ENCODE measurements at regions not wholly inside any gene's neighbourhood (a gene's known extent, or its start where the extent isn't known, plus 50 kb on each side); places are given as distances from the start of the nearest gene placed in this dataset.
A peak's percentile ranks its signal among the peaks of the same experiment; 100 is the strongest.

- DNase-seq (ENCODE audit: low read depth, low spot score), result no peak
Observed at GRCh38 chr9:8262625-8263622, 463.3 kb upstream of the DMAC1 start.

- DNase-seq (ENCODE audit: low read depth, low spot score), result no peak
Observed at GRCh38 chr9:8261737-8262136, 462.2 kb upstream of the DMAC1 start.

- DNase-seq (ENCODE audit: low read depth, low spot score), result no peak
Observed at GRCh38 chr9:8259028-8259427, 459.4 kb upstream of the DMAC1 start.

GRCh38 chr9:8256880-8257279 lies 457.3 kb upstream of the DMAC1 start:
- DNase-seq (ENCODE audit: low read depth, low spot score), result no peak

DNA sequence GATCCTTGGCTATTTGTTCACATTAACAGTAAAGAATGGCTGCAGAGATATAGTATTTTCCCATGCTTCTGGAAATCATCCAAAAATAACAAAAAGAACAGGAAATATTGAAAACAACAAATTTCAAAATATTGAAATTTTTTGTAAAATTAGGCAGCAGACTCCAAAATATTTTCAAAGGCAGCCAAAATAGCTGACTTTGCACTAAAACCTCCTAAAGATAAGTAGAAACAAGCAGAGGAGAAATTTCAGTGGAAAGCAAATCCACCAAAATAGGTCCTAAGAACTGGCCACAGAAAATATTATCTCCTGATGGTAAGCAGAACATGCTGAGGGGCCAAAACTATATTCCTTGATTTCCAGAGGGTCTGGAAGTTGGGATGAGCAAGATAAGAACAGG lies 456.3 kb upstream of the DMAC1 start:
- DNase-seq (ENCODE audit: low read depth, low spot score), result no peak

GRCh38 chr9:8254541-8254940 lies 455.0 kb upstream of the DMAC1 start:
- no peak for DNase-seq (ENCODE audit: low read depth, low spot score)

DNA sequence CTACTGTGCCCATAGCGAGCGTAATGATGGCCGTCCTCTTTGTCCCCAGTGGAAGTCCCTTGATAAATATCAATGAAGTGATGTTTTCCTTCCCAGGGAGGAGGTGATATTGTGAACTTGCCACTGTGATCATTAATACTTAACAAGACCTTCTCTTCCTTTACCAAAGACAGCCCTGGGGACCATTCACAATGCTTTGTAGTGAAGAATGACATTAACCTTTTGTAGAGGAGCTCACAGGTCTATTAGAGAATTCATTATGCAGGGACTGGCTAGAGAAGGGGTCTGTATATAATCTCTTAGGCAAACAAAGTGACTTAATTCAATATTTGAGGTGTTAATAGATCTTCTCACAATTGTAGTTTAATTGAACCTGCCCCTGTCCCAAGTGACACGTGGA lies 452.9 kb upstream of the DMAC1 start:
- DNase-seq (ENCODE audit: low read depth, low spot score), result no peak

GRCh38 chr9:8251566-8251965 lies 452.0 kb upstream of the DMAC1 start:
- DNase-seq (ENCODE audit: low read depth, low spot score), result no peak

DNA sequence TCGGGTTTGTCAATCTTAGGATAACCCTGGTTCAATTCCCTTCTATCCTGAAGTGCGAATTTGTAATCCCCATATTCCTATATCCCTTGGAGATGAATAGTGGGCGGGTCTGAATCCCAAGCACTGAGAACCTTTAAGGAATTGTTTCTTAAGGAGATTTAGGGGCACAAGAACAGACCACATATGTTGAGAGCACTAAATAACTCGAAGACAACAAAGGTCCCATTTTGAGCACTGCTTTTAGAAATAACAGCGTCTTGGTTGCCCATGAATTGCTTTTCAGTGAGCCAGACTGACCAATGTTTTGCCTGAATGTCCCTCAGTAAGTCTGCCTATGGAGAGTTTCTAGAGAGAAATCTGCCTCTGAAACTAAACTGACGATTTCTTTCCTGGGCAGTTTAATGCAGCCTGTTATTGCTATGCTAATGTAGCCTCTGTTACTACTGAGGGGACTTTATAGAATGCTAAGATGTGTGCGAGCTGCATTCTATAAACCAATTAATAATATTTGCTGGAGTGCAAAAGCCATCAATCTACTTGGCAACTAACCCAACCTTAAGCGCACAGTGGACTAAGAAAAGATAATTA lies 445.0 kb upstream of the DMAC1 start:
- DNase-seq (ENCODE audit: low read depth, low spot score), result no peak

DNA sequence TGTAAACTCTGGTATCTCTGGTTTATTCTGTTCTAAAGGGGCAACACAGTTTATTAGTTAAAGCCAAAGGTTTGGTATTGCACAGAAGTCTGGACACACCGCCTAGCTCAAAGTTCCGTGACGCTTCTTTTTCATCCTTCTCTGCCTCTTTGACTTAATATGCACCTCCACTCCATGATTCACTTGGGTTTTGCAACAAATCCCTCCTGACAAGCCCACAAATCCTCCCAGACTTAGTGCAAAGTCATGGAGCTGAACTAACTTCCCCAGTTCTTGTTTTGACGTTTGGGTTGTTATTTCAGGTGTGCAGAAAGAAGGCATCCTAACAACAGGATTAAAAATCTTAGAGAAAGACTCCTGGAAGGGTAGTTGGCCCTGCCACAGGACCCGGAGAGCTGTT lies 441.6 kb upstream of the DMAC1 start:
- no peak for DNase-seq (ENCODE audit: low read depth, low spot score)

DNA sequence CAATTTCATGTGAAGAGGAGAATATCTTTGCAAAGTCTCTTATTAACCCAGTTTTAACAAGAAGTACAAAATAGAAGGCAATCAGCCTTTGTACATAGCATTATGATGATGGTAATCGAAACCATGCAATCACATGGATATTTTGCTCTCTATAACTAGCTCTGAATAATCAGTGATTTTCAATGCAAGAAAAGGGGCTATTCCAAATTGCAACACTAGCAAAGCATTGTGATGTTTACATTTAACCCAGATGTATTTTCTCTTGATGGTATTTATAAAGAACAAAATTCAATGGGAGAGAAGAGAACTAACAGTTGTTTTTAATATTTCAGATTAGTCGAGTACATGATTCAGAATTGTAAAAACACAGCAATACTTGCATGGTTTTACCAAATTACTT lies 437.5 kb upstream of the DMAC1 start:
- no peak for DNase-seq (ENCODE audit: low read depth, low spot score)

- DNase-seq (ENCODE audit: low read depth, low spot score), result no peak
Observed at GRCh38 chr9:8235489-8235888, 435.9 kb upstream of the DMAC1 start.

GRCh38 chr9:8234316-8234715 lies 434.7 kb upstream of the DMAC1 start:
- DNase-seq (ENCODE audit: low read depth, low spot score), result no peak

DNA sequence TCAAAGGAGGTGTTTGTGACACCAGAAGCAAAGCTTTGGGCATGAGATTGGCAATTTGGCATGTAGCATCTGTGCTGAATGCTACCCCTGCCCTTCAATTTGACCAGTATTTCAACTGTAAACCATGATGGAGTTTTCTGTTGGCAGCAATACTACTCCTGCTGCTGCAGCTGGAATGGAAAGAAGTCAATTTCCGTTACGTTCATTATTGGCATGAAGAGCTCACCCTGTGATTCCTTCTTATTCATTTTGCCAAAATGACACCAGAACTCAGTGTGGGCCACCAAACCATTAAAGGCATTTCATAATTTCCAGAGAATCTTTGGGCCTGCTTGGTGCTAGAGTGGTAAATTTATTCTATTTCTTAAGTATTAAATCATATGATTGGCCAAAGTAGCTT lies 433.1 kb upstream of the DMAC1 start:
- no peak for DNase-seq (ENCODE audit: low read depth, low spot score)

DNA sequence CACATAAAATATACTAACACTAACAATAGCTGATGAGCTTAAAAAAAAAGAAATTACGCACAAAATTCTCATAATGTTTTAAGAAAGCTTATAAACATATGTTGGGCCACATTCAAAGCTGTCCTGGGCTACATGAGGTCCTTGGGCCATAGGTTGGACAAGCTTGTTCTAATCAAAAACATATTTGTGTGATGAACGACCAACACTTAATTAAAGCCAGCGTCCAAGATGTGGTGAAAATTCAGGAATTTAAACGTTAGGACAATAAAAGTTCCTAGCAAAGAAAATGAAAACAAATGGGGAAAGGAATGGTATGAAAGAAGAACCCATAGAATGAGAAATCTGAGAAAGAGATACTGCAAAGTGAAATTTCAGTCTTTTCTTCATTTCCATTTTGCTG lies 429.6 kb upstream of the DMAC1 start:
- no peak for DNase-seq (ENCODE audit: low read depth, low spot score)

GRCh38 chr9:8224381-8224801 lies 424.8 kb upstream of the DMAC1 start:
- DNase-seq (ENCODE audit: low read depth, low spot score), result peak; percentile 26

- DNase-seq (ENCODE audit: low read depth, low spot score), result no peak
Observed at GRCh38 chr9:8223861-8224260, 424.3 kb upstream of the DMAC1 start.

DNA sequence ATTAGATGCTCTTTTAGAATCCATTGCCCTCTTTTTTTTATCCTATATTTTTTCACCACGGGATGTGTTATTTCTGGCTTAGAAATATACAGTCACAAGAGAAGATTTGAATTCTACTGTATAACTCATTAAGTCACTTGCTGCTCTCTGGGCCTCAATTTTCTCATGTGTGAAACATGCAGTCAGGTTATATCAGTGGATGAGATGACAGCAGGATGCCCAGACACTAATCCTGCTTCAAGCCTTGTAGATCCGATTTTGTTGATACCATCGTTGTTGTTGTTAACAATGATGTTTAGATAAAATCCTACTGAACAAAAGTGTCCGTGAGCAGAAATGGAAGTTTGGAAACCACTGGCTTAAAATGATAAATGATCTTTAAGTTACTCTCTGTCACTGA lies 421.9 kb upstream of the DMAC1 start:
- DNase-seq (ENCODE audit: low read depth, low spot score), result no peak

GRCh38 chr9:8208465-8208864 lies 408.9 kb upstream of the DMAC1 start:
- no peak for DNase-seq (ENCODE audit: low read depth, low spot score)

- no peak for DNase-seq (ENCODE audit: low read depth, low spot score)
Observed at GRCh38 chr9:8207596-8207995, 408.0 kb upstream of the DMAC1 start.

DNA sequence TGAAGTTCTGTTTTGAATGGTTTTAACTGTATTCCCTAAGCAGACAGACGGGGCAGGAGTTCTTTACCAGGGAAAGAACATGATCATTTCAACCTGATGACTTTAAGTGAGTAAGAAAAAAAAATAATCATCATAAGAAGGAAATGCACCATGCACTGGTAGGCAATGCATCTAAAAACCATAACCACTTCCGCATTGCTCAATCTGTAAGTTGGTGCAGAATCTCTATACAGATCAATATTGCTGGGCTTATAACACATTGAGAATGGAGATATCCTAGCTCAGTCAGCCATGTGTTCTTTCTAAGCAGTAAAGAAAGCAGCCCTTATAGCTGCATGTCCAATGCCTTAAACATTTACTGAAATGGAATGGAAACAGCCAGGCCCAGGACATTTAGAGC lies 407.1 kb upstream of the DMAC1 start:
- no peak for DNase-seq (ENCODE audit: low read depth, low spot score)

GRCh38 chr9:8205576-8205975 lies 406.0 kb upstream of the DMAC1 start:
- peak; percentile 48 for DNase-seq (ENCODE audit: low read depth, low spot score)

- DNase-seq (ENCODE audit: low read depth, low spot score), result no peak
Observed at GRCh38 chr9:8189881-8190280, 390.3 kb upstream of the DMAC1 start.
